NT2/D1 (cell line): ENCODE measurements at regions not wholly inside any gene's neighbourhood (a gene's known extent, or its start where the extent isn't known, plus 50 kb on each side); places are given as distances from the start of the nearest gene placed in this dataset.

Source experiments
- SUZ12 ChIP-seq: IDR thresholded peaks from 2 replicates; pipeline ENCODE4 v1.6.1; 2011; ENCODE audit not compliant: insufficient read length, insufficient read depth; ENCODE audit errors: extremely low read depth
- YY1 ChIP-seq: IDR thresholded peaks from 2 replicates; pipeline ENCODE4 v1.6.1; 2011; ENCODE audit not compliant: insufficient read length, insufficient read depth
- ZNF274 ChIP-seq: IDR thresholded peaks from 2 replicates; pipeline ENCODE4 v1.6.1; 2011; ENCODE audit warnings: mild to moderate bottlenecking, low read depth, low read length

DNA sequence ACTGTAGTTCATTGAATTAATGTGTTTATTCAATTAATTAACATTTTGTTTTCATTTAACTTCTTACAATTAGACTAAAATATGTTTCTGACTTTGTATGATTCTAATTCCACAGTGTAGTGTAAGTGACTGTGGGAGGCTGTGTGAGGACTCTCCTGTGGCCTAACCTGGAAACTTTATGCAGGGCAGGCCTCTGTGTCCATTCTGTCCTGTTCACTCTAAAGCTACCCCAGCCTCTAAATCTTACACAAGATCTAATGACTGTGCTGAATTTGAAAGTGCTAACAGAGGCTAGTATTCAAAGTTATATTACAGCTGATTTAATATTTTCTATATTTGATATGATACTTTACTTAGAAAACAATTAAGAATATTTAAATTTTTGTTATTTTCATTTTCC lies 270.5 kb upstream of the CDH19 start:
- no peak for TF ChIP-seq SUZ12
- no peak for TF ChIP-seq ZNF274
- no peak for TF ChIP-seq YY1
